ENCODE measurements at regions not wholly inside any gene's neighbourhood (a gene's known extent, or its start where the extent isn't known, plus 50 kb on each side); places are given as distances from the start of the nearest gene placed in this dataset.
"Not testable (repeated sequence)": the region's sequence is repeated elsewhere in the genome, so short reads cannot be mapped to it uniquely, and the experiment has no call there.

GRCh38 chr7:26937306-26937705 lies 72.9 kb upstream of the SKAP2 start:
- Mint-ChIP-seq H3K4me1 (ENCODE audit: low read depth, unreplicated experiment) (no peaks in the 10 kb centered on the region), H3K27ac (ENCODE audit: unreplicated experiment) (no peak overlapping the region), H3K36me3 (ENCODE audit: unreplicated experiment) (no peaks in the 10 kb centered on the region), H3K9me3 (ENCODE audit: unreplicated experiment) (peaks cover 2% of the 10 kb centered on the region), H3K4me3 (ENCODE audit: unreplicated experiment) (no peak overlapping the region), H3K27me3 (ENCODE audit: unreplicated experiment) (no peaks in the 10 kb centered on the region)
- DNase-seq = no peak
- TF ChIP-seq, protein P1, sequence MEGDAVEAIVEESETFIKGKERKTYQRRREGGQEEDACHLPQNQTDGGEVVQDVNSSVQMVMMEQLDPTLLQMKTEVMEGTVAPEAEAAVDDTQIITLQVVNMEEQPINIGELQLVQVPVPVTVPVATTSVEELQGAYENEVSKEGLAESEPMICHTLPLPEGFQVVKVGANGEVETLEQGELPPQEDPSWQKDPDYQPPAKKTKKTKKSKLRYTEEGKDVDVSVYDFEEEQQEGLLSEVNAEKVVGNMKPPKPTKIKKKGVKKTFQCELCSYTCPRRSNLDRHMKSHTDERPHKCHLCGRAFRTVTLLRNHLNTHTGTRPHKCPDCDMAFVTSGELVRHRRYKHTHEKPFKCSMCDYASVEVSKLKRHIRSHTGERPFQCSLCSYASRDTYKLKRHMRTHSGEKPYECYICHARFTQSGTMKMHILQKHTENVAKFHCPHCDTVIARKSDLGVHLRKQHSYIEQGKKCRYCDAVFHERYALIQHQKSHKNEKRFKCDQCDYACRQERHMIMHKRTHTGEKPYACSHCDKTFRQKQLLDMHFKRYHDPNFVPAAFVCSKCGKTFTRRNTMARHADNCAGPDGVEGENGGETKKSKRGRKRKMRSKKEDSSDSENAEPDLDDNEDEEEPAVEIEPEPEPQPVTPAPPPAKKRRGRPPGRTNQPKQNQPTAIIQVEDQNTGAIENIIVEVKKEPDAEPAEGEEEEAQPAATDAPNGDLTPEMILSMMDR (IDR thresholded peaks at IDR 0.05; ENCODE audit: partially characterized antibody, unreplicated experiment) = no peak

GRCh38 chr7:26932616-26933015 lies 68.2 kb upstream of the SKAP2 start:
- not testable (repeated sequence) for DNase-seq; H3K9me3 Mint-ChIP-seq (ENCODE audit: unreplicated experiment); H3K27ac Mint-ChIP-seq (ENCODE audit: unreplicated experiment); H3K27me3 Mint-ChIP-seq (ENCODE audit: unreplicated experiment); H3K36me3 Mint-ChIP-seq (ENCODE audit: unreplicated experiment); H3K4me3 Mint-ChIP-seq (ENCODE audit: unreplicated experiment); H3K4me1 Mint-ChIP-seq (ENCODE audit: low read depth, unreplicated experiment)

DNA sequence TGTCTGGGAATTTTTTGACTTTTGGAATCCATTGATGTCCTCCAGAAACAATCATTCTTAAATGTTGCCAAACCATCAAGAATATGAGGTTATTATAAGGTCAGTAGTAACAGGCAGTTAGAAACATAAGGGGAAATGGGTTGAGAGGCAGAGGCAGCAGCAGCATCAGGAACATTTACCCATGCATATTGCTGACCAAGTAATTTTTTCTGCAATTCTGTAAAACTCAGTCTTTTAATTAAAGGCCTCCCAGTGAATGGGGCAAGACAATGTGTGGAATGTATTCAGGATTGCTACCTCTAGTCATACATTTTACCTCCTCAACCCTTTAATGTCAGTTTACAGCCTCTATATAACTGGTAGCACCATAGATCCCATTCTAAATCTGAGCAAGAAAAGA lies 66.5 kb upstream of the SKAP2 start:
- Mint-ChIP-seq H3K27ac (ENCODE audit: unreplicated experiment) (no peak overlapping the region), H3K9me3 (ENCODE audit: unreplicated experiment) (peaks cover 2% of the 10 kb centered on the region), H3K4me3 (ENCODE audit: unreplicated experiment) (no peak overlapping the region), H3K27me3 (ENCODE audit: unreplicated experiment) (no peaks in the 10 kb centered on the region), H3K36me3 (ENCODE audit: unreplicated experiment) (no peaks in the 10 kb centered on the region), H3K4me1 (ENCODE audit: low read depth, unreplicated experiment) (no peaks in the 10 kb centered on the region)
- TF ChIP-seq, protein P1 (IDR thresholded peaks at IDR 0.05; ENCODE audit: partially characterized antibody, unreplicated experiment) = no peak
- DNase-seq = no peak

DNA sequence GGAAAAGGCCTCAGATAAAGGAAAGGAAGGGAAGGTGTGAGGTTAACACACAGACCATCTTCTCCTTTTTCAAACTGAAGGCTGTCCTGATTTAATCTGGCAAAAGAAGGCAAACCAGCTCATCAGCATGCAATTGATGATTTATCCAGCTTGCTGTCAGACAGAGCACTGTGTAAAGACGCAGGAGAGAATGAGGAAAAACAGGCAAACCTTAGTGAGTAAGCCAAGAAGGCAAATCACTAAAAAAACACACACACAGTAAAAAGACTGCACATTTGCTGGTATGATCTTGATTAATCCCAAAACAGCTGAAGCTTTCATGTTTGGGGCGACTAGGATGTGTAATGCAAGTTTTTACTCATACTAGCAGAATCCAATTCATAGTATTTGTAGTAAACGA lies 65.8 kb upstream of the SKAP2 start:
- H3K27ac Mint-ChIP-seq (ENCODE audit: unreplicated experiment) = no peak overlapping the region
- DNase-seq = no peak
- TF ChIP-seq, protein P1 (IDR thresholded peaks at IDR 0.05; ENCODE audit: partially characterized antibody, unreplicated experiment) = no peak
- no peaks in the 10 kb centered on the region for H3K27me3 Mint-ChIP-seq (ENCODE audit: unreplicated experiment)
- H3K4me3 Mint-ChIP-seq (ENCODE audit: unreplicated experiment) = no peak overlapping the region
- no peaks in the 10 kb centered on the region for H3K36me3 Mint-ChIP-seq (ENCODE audit: unreplicated experiment)
- no peaks in the 10 kb centered on the region for H3K4me1 Mint-ChIP-seq (ENCODE audit: low read depth, unreplicated experiment)
- no peaks in the 10 kb centered on the region for H3K9me3 Mint-ChIP-seq (ENCODE audit: unreplicated experiment)

DNA sequence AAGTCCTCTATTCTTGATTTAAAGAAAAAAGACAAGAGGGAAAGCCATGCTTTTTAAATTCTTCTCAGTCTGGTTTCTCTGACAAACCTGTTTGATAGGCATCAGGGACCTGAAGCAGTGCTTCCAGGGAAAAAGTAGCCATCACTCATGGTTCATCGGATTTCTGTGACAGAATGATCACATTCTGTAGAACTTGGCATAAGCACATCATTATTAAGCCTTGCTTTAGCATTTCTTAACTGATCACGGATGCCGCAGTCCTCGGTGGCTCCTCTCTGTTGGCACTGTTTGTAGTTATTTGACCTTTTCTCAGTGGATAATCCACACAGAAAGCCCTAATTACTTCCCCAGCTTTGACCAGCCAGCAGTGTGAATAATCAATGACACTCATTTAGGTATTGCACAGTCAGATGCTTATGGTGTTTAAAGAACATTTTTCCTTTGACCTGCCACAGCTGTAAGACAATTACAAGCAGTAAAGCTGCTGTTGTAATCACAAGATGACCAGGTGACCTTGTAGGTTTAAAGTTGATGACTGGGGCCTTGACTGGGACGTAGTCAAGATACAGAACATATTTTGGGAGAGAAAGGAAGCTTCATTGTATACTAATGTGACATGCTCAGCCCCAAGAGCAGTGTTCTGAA lies 64.4 kb upstream of the SKAP2 start:
- H3K4me1 Mint-ChIP-seq (ENCODE audit: low read depth, unreplicated experiment) = no peaks in the 10 kb centered on the region
- no peaks in the 10 kb centered on the region for H3K36me3 Mint-ChIP-seq (ENCODE audit: unreplicated experiment)

More for the DNA sequence above, 64.4 kb upstream of the SKAP2 start:
- TF ChIP-seq, protein P1 (IDR thresholded peaks at IDR 0.05; ENCODE audit: partially characterized antibody, unreplicated experiment) = no peak
- no peak for DNase-seq
- H3K27ac Mint-ChIP-seq (ENCODE audit: unreplicated experiment) = no peak overlapping the region
- no peak overlapping the region for H3K4me3 Mint-ChIP-seq (ENCODE audit: unreplicated experiment)
- no peaks in the 10 kb centered on the region for H3K9me3 Mint-ChIP-seq (ENCODE audit: unreplicated experiment)
- no peaks in the 10 kb centered on the region for H3K27me3 Mint-ChIP-seq (ENCODE audit: unreplicated experiment)
